ENCODE measurements at regions not wholly inside any gene's neighbourhood (a gene's known extent, or its start where the extent isn't known, plus 50 kb on each side); places are given as distances from the start of the nearest gene placed in this dataset.

- DNase-seq (ENCODE audit: low read depth in 3 of 3), result no peak
Observed at GRCh38 chr6:4192627-4193026, 57.3 kb upstream of the ECI2 start.

- no peak for DNase-seq (ENCODE audit: low read depth in 3 of 3)
Observed at GRCh38 chr6:4192173-4192572, 56.8 kb upstream of the ECI2 start.

DNA sequence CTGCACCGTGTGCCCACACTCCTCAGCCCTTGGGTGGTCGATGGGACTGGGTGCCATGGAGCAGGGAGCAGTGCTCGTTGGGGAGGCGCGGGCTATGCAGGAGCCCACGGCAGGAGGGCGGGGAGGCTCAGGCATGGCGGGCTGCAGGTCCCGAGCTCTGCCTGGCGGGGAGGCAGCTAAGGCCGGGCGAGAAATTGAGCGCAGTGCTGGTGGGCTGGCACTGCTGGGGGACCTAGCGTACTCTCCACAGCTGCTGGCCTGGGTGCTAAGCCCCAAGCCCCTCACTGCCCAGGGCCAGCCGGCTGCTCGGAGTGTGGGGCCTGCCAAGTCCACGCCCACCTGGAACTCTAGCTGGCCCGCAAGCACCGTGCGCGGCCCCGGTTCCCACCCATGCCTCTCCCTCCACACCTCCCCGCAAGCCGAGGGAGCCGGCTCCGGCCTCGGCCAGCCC, 55.9 kb upstream of the ECI2 start:
- no peak for DNase-seq (ENCODE audit: low read depth in 3 of 3)

GRCh38 chr6:4189249-4189648, 53.9 kb upstream of the ECI2 start:
- DNase-seq (ENCODE audit: low read depth in 3 of 3), result no peak

DNA sequence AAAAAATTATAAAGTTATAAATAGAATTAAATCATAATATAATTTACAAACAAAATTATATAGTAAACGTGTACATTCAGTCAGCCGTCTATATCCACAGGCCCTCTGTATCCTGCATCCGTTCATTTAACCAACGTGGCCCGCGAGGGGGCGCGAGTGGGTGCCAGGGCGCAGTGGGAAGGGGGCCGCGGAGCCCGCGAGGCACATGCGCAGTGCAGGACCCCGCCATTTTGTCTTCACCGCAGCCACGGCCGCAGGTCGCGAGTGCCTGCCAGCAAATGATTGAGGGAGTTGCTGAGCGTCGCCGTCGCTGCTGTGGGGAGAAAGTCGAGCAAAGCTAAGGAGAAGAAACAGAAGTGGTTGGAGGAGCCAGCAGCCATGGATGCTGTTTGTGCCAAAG, 53.4 kb upstream of the ECI2 start:
- DNase-seq (ENCODE audit: low read depth in 3 of 3), result no peak

GRCh38 chr6:4187480-4187879, 52.1 kb upstream of the ECI2 start:
- no peak for DNase-seq (ENCODE audit: low read depth in 3 of 3)

DNA sequence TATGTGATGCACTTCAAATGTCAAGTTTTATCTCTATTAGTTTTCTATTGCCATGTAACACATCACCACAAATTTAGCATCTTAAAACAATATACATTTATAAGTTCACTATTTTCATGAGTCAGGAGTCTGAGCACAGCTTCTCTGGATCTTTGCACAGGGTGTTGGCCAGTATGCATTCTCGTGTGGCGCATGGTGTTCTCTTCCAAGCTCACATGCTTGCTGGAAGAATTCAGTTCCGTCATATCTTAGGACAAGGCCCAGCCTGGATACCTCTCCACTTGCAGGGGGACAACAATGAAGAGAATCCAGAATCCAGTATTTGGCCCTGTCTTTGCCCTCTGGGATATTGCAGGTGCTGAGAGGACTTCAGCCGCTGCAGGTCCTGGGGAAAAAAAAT, 51.0 kb upstream of the ECI2 start:
- no peak for DNase-seq (ENCODE audit: low read depth in 3 of 3)

- DNase-seq (ENCODE audit: low read depth in 3 of 3), result no peak
Observed at GRCh38 chr6:4185846-4186245, 50.5 kb upstream of the ECI2 start.

- DNase-seq (ENCODE audit: low read depth in 3 of 3), result no peak
Observed at GRCh38 chr6:4185419-4185818, 50.0 kb upstream of the ECI2 start.

Measured in stimulated activated CD4-positive, alpha-beta T cell treated with anti-CD3 and anti-CD28 coated beads, TNF-alpha, amount 100 ng/mL, for 4 hours (primary cell).